Breast epithelium (tissue), 4 donors: ENCODE measurements at regions not wholly inside any gene's neighbourhood (a gene's known extent, or its start where the extent isn't known, plus 50 kb on each side); places are given as distances from the start of the nearest gene placed in this dataset.

Experiments used
- DNase-seq, 2 donors: peaks; one replicate each; pipeline ENCODE4 v3.0.0-alpha.2; 2019; ENCODE audit warnings: low spot score in 2 of 2
- H3K27ac ChIP-seq, 2 donors: fragments of 200-600 bp; sonication (generic) in 1 of 2; one replicate each; pipeline ENCODE4 v1.5.1; 2016 to 2019; ENCODE audit warnings: mild to moderate bottlenecking in 1 of 2
- H3K27me3 ChIP-seq, 2 donors: fragments of 200-600 bp; sonication (generic) in 1 of 2; one replicate each; pipeline versions ENCODE4 v1.5.1 to v1.6.0; 2017 to 2019; ENCODE audit warnings: control low read depth in 1 of 2, mild to moderate bottlenecking in 1 of 2
- H3K36me3 ChIP-seq: fragments of 200-600 bp; one replicate; pipeline ENCODE4 v1.5.1; 2019
- H3K4me1 ChIP-seq, 2 donors: fragments of 200-600 bp; sonication (generic); one replicate each; pipeline ENCODE4 v1.5.1; 2016 to 2019; ENCODE audit warnings: control low read depth in 1 of 2
- H3K4me3 ChIP-seq, 3 donors: fragments of 200-600 bp; sonication (generic); 1 replicate in 2 of 3; 2 replicates in 1 of 3; pipeline ENCODE4 v1.5.1; 2016 to 2019; ENCODE audit warnings: mild to moderate bottlenecking in 3 of 3, moderate library complexity in 2 of 3
- H3K9me3 ChIP-seq, 2 donors: fragments of 200-600 bp; sonication (generic) in 1 of 2; one replicate each; pipeline ENCODE4 v1.5.1; 2016 to 2019; ENCODE audit warnings: control low read depth in 1 of 2
- POLR2A ChIP-seq: fragments of 450-650 bp; IDR thresholded peaks from one replicate; pipeline ENCODE4 v1.6.1; 2016; ENCODE audit warnings: antibody characterized with exemption, mild to moderate bottlenecking, moderate library complexity
- POLR2AphosphoS5 ChIP-seq, 3 donors: sonication (generic); formaldehyde crosslinking; IDR thresholded peaks; one replicate each; pipeline ENCODE4 v1.6.1; 2017; ENCODE audit warnings: antibody characterized with exemption in 3 of 3
- intact Hi-C: fragments of 100-400 bp; cut with DNase I; formaldehyde crosslinking; loops from one replicate; pipeline ENCODE4 v1.15.1; 2023; ENCODE audit warnings: low total_unique reads
- TF ChIP-seq, protein P1 (sequence below), 3 donors: fragments of 450-650 bp; IDR thresholded peaks; one replicate each; pipeline ENCODE4 v1.5.1; 2016 to 2017; ENCODE audit warnings: antibody characterized with exemption in 3 of 3, mild to moderate bottlenecking in 3 of 3, moderate library complexity in 3 of 3

DNA sequence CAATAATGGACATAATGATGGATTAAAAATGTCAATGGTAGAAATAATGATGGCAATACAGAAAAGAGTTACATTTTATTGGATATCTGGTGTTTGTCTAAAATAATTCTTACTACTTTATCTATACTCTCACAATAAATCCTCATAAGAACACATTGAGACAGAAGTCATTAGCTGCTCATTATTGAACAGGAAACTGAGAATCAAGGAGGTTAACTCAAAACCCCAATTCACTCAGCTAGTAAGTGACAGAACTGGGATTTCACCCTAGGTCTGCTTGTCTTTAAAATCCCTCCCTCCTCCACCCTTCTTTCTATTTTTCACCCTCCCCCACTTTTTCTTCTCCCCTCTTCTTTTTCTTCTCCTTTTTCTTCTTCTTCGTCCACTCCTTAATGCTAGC, 285.8 kb upstream of the TNC start:
- no peak overlapping the region for H3K4me3 ChIP-seq
- intact Hi-C loops: no loop called here
- no peaks in the 10 kb centered on the region for H3K27me3 ChIP-seq
- H3K27ac ChIP-seq: no peak overlapping the region
- H3K9me3 ChIP-seq: no peaks in the 10 kb centered on the region
- TF ChIP-seq, protein P1, sequence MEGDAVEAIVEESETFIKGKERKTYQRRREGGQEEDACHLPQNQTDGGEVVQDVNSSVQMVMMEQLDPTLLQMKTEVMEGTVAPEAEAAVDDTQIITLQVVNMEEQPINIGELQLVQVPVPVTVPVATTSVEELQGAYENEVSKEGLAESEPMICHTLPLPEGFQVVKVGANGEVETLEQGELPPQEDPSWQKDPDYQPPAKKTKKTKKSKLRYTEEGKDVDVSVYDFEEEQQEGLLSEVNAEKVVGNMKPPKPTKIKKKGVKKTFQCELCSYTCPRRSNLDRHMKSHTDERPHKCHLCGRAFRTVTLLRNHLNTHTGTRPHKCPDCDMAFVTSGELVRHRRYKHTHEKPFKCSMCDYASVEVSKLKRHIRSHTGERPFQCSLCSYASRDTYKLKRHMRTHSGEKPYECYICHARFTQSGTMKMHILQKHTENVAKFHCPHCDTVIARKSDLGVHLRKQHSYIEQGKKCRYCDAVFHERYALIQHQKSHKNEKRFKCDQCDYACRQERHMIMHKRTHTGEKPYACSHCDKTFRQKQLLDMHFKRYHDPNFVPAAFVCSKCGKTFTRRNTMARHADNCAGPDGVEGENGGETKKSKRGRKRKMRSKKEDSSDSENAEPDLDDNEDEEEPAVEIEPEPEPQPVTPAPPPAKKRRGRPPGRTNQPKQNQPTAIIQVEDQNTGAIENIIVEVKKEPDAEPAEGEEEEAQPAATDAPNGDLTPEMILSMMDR (IDR thresholded peaks at IDR 0.05): no peak
- TF ChIP-seq POLR2AphosphoS5 (IDR thresholded peaks at IDR 0.05): no peak
- no peak for TF ChIP-seq POLR2A
- no peaks in the 10 kb centered on the region for H3K4me1 ChIP-seq
- H3K36me3 ChIP-seq: no peaks in the 10 kb centered on the region
- no peak for DNase-seq

- Histone ChIP-seq H3K9me3 (no peaks in the 10 kb centered on the region), H3K36me3 (no peaks in the 10 kb centered on the region), H3K27ac (no peak overlapping the region), H3K4me1 (no peaks in the 10 kb centered on the region), H3K27me3 (no peaks in the 10 kb centered on the region), H3K4me3 (no peak overlapping the region)
- no peak for DNase-seq
- TF ChIP-seq POLR2AphosphoS5 (IDR thresholded peaks at IDR 0.05): no peak
- TF ChIP-seq, protein P1 (IDR thresholded peaks at IDR 0.05): no peak
- no peak for TF ChIP-seq POLR2A
- intact Hi-C loops: no loop called here
These were observed 286.4 kb upstream of the TNC start for GRCh38 chr9:115404311-115404710.

GRCh38 chr9:115411516-115411915, 293.6 kb upstream of the TNC start:
- Histone ChIP-seq H3K27ac (no peak overlapping the region), H3K4me3 (no peak overlapping the region), H3K27me3 (no peaks in the 10 kb centered on the region), H3K4me1 (no peaks in the 10 kb centered on the region), H3K9me3 (no peaks in the 10 kb centered on the region), H3K36me3 (no peaks in the 10 kb centered on the region)
- TF ChIP-seq, protein P1 (IDR thresholded peaks at IDR 0.05): no peak
- TF ChIP-seq POLR2A: no peak
- TF ChIP-seq POLR2AphosphoS5 (IDR thresholded peaks at IDR 0.05): no peak
- no peak for DNase-seq
- intact Hi-C loops: no loop called here

- Histone ChIP-seq H3K36me3 (no peaks in the 10 kb centered on the region), H3K27ac (no peak overlapping the region), H3K27me3 (no peaks in the 10 kb centered on the region), H3K4me1 (no peaks in the 10 kb centered on the region), H3K9me3 (no peaks in the 10 kb centered on the region), H3K4me3 (no peak overlapping the region)
- intact Hi-C loops: no loop called here
- DNase-seq: no peak
- TF ChIP-seq POLR2AphosphoS5 (IDR thresholded peaks at IDR 0.05) (no peak), POLR2A (no peak)
- TF ChIP-seq, protein P1 (IDR thresholded peaks at IDR 0.05): no peak
These were observed 294.1 kb upstream of the TNC start for GRCh38 chr9:115411993-115412452.

DNA sequence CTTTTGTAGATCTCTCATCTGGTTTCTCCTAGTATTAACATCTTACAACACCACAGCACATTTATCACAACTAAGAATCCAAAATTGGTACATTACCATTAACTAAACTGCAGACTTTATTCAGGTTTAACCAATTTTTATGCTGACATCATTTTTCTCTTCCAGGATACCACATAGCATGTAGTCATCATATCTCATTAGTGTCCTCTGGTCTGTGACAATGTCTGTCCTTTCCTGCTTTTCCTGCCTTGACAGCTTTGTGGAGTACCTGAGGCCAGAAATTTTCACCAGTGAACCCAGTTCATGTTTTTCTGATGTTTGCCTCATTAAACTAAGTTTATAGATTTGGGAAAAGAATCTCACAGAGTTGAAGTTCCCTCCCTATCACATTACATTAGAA, 294.7 kb upstream of the TNC start:
- Histone ChIP-seq H3K27ac (no peak overlapping the region), H3K27me3 (no peaks in the 10 kb centered on the region), H3K9me3 (no peaks in the 10 kb centered on the region), H3K36me3 (no peaks in the 10 kb centered on the region), H3K4me3 (no peak overlapping the region), H3K4me1 (no peaks in the 10 kb centered on the region)
- DNase-seq: no peak
- TF ChIP-seq POLR2A (no peak), POLR2AphosphoS5 (IDR thresholded peaks at IDR 0.05) (no peak)
- TF ChIP-seq, protein P1 (IDR thresholded peaks at IDR 0.05): no peak
- intact Hi-C loops: no loop called here
